Natural killer cell (primary cell): ENCODE measurements at regions not wholly inside any gene's neighbourhood (a gene's known extent, or its start where the extent isn't known, plus 50 kb on each side); places are given as distances from the start of the nearest gene placed in this dataset.
"Not testable (repeated sequence)": the region's sequence is repeated elsewhere in the genome, so short reads cannot be mapped to it uniquely, and the experiment has no call there.

Experiments used
- ATAC-seq, 3 donors: fragments of 150-1000 bp in 2 of 3; fragments of 200-7000 bp in 1 of 3; cut with Tn5 transposase; 1 replicate in 1 of 3; 2 replicates in 2 of 3; pipeline ENCODE4 v1.10.0; 2021; ENCODE audit warnings: mild to moderate bottlenecking in 2 of 3, moderate library complexity in 2 of 3
- DNase-seq, 2 donors: peaks; one replicate each; pipeline versions ENCODE4 v3.0.0 to v3.0.0-alpha.2; 2013 to 2021; ENCODE audit warnings: mixed read lengths in 1 of 2
- H3K27ac ChIP-seq: one replicate; pipeline ENCODE4 v1.5.1; 2013; ENCODE audit warnings: mild to moderate bottlenecking, low read length
- H3K27me3 ChIP-seq: one replicate; pipeline ENCODE4 v1.6.1; 2013; ENCODE audit warnings: low read length; ENCODE audit not compliant: control insufficient read depth, insufficient read depth
- H3K36me3 ChIP-seq: one replicate; pipeline ENCODE4 v1.6.1; 2013; ENCODE audit warnings: low read length; ENCODE audit not compliant: control insufficient read depth, insufficient read depth
- H3K4me1 ChIP-seq: one replicate; pipeline ENCODE4 v1.6.1; 2013; ENCODE audit warnings: low read length; ENCODE audit not compliant: control insufficient read depth, insufficient read depth
- H3K4me3 ChIP-seq: one replicate; pipeline ENCODE4 v1.5.1; 2013; ENCODE audit warnings: low read length
- H3K9me3 ChIP-seq: one replicate; pipeline ENCODE4 v1.6.1; 2013; ENCODE audit warnings: low read length; ENCODE audit not compliant: control insufficient read depth, insufficient read depth
- H3K27ac Mint-ChIP-seq, 2 donors: one replicate each; pipeline ENCODE4 v1.8.0; 2022; ENCODE audit warnings: mild to moderate bottlenecking in 2 of 2, mixed read lengths in 2 of 2, moderate library complexity in 1 of 2
- H3K27me3 Mint-ChIP-seq, 2 donors: one replicate each; pipeline ENCODE4 v1.8.0; 2022; ENCODE audit warnings: low read depth in 2 of 2, mixed read lengths in 2 of 2
- H3K36me3 Mint-ChIP-seq: one replicate; pipeline ENCODE4 v1.8.0; 2022; ENCODE audit warnings: mixed read lengths
- H3K4me1 Mint-ChIP-seq, 2 donors: one replicate each; pipeline ENCODE4 v1.8.0; 2022; ENCODE audit warnings: mixed read lengths in 2 of 2
- H3K4me3 Mint-ChIP-seq: one replicate; pipeline ENCODE4 v1.8.0; 2022; ENCODE audit warnings: mild to moderate bottlenecking, moderate library complexity, mixed read lengths
- H3K9me3 Mint-ChIP-seq, 2 donors: one replicate each; pipeline ENCODE4 v1.8.0; 2022; ENCODE audit warnings: mixed read lengths in 2 of 2
- CTCF ChIP-seq: fragments of 200-600 bp; IDR thresholded peaks from one replicate; pipeline ENCODE4 v1.8.0; 2022; ENCODE audit warnings: antibody characterized with exemption
- WGBS: methylation state at CpG from one replicate; pipeline ENCODE4 v1.1.7; 2013; ENCODE audit warnings: missing lambda C conversion rate; ENCODE audit not compliant: insufficient coverage; 5-methylcytosine and 5-hydroxymethylcytosine counted together
- intact Hi-C: fragments of 100-400 bp; cut with micrococcal nuclease; formaldehyde crosslinking; loops from one replicate; pipeline ENCODE4 v1.14.2; 2022

GRCh38 chr10:38228394-38228793, 134.3 kb downstream of the ZNF37A start:
- H3K9me3 Mint-ChIP-seq, result peaks cover 8 to 13% of the 10 kb centered on the region in 2 donors
- no peak overlapping the region for H3K4me3 ChIP-seq
- ATAC-seq (no peak), DNase-seq (no peak)
- H3K27me3 ChIP-seq, result no peaks in the 10 kb centered on the region
- H3K4me3 Mint-ChIP-seq, result no peak overlapping the region
- 88% methylated on average over 1 of the region's 2 CpGs for WGBS
- no peaks in the 10 kb centered on the region for H3K9me3 ChIP-seq
- H3K36me3 ChIP-seq, result no peaks in the 10 kb centered on the region
- no peak overlapping the region for H3K27ac Mint-ChIP-seq
- intact Hi-C loops, result no loop called here
- H3K27me3 Mint-ChIP-seq, result no peaks in the 10 kb centered on the region
- no peaks in the 10 kb centered on the region for H3K4me1 ChIP-seq
- no peaks in the 10 kb centered on the region for H3K36me3 Mint-ChIP-seq
- no peaks in the 10 kb centered on the region for H3K4me1 Mint-ChIP-seq
- TF ChIP-seq CTCF, result no peak
- no peak overlapping the region for H3K27ac ChIP-seq

GRCh38 chr10:38238479-38238878, 144.3 kb downstream of the ZNF37A start:
- intact Hi-C loops, ATAC-seq, DNase-seq, H3K27ac Mint-ChIP-seq, H3K36me3 ChIP-seq, H3K9me3 Mint-ChIP-seq, H3K36me3 Mint-ChIP-seq, H3K4me1 Mint-ChIP-seq, H3K4me1 ChIP-seq, H3K27ac ChIP-seq, H3K9me3 ChIP-seq, H3K4me3 ChIP-seq, H3K4me3 Mint-ChIP-seq, H3K27me3 ChIP-seq, H3K27me3 Mint-ChIP-seq: not testable (repeated sequence)
- 100% methylated on average over 1 of the region's 2 CpGs for WGBS

- H3K27me3 Mint-ChIP-seq, H3K36me3 ChIP-seq, H3K9me3 ChIP-seq, intact Hi-C loops, DNase-seq, H3K4me3 Mint-ChIP-seq, H3K4me3 ChIP-seq, H3K27me3 ChIP-seq, H3K4me1 ChIP-seq, H3K4me1 Mint-ChIP-seq, ATAC-seq, H3K27ac ChIP-seq, H3K27ac Mint-ChIP-seq, H3K36me3 Mint-ChIP-seq: not testable (repeated sequence)
- WGBS, result no CpG with 5 or more reads among the region's 2 CpGs
- peaks cover 12% of the 10 kb centered on the region in 2 donors for H3K9me3 Mint-ChIP-seq
Observed at GRCh38 chr10:38242061-38242649, 148.0 kb downstream of the ZNF37A start.

GRCh38 chr10:38248113-38248512, 154.0 kb downstream of the ZNF37A start:
- intact Hi-C loops, H3K27ac ChIP-seq, H3K27ac Mint-ChIP-seq, H3K36me3 Mint-ChIP-seq, ATAC-seq, H3K36me3 ChIP-seq, H3K4me3 ChIP-seq, H3K9me3 ChIP-seq, H3K4me1 Mint-ChIP-seq, H3K4me3 Mint-ChIP-seq, H3K27me3 Mint-ChIP-seq, DNase-seq, H3K27me3 ChIP-seq, H3K4me1 ChIP-seq: not testable (repeated sequence)
- H3K9me3 Mint-ChIP-seq, result peaks cover 17 to 19% of the 10 kb centered on the region in 2 donors
- WGBS, result 57% methylated on average over 1 of the region's 1 CpG

GRCh38 chr10:38252551-38252950, 158.4 kb downstream of the ZNF37A start:
- H3K4me1 Mint-ChIP-seq, H3K4me3 Mint-ChIP-seq, H3K4me1 ChIP-seq, intact Hi-C loops, H3K4me3 ChIP-seq, DNase-seq, H3K36me3 Mint-ChIP-seq, H3K36me3 ChIP-seq, H3K9me3 ChIP-seq, H3K27ac Mint-ChIP-seq, H3K27me3 ChIP-seq, H3K27ac ChIP-seq, ATAC-seq, H3K27me3 Mint-ChIP-seq: not testable (repeated sequence)
- H3K9me3 Mint-ChIP-seq, result peaks cover 11 to 18% of the 10 kb centered on the region in 2 donors
- WGBS, result 6% methylated on average over 1 of the region's 6 CpGs

- DNase-seq, H3K4me3 ChIP-seq, H3K4me3 Mint-ChIP-seq, H3K36me3 Mint-ChIP-seq, H3K9me3 ChIP-seq, intact Hi-C loops, H3K27me3 Mint-ChIP-seq, H3K27me3 ChIP-seq, ATAC-seq, H3K4me1 Mint-ChIP-seq, H3K27ac ChIP-seq, H3K27ac Mint-ChIP-seq, H3K36me3 ChIP-seq, H3K4me1 ChIP-seq: not testable (repeated sequence)
- H3K9me3 Mint-ChIP-seq, result peaks cover 2 to 11% of the 10 kb centered on the region in 2 donors
- 77% methylated on average over 6 of the region's 6 CpGs for WGBS
Observed at GRCh38 chr10:38267555-38267954, 173.4 kb downstream of the ZNF37A start.

- H3K27ac Mint-ChIP-seq, H3K36me3 ChIP-seq, H3K27ac ChIP-seq, H3K36me3 Mint-ChIP-seq, intact Hi-C loops, H3K4me1 Mint-ChIP-seq, H3K4me3 ChIP-seq, H3K4me3 Mint-ChIP-seq, H3K4me1 ChIP-seq, H3K27me3 Mint-ChIP-seq, DNase-seq, ATAC-seq, H3K9me3 ChIP-seq, H3K27me3 ChIP-seq: not testable (repeated sequence)
- 70% methylated on average over 2 of the region's 3 CpGs for WGBS
- peaks cover 2 to 12% of the 10 kb centered on the region in 2 donors for H3K9me3 Mint-ChIP-seq
Observed at GRCh38 chr10:38271031-38271430, 176.9 kb downstream of the ZNF37A start.
